H1 (cell line): ENCODE measurements at regions not wholly inside any gene's neighbourhood (a gene's known extent, or its start where the extent isn't known, plus 50 kb on each side); places are given as distances from the start of the nearest gene placed in this dataset.

ENCODE experiments used
- MAX ChIP-seq: IDR thresholded peaks from 2 replicates; pipeline ENCODE4 v1.6.1; 2012; ENCODE audit warnings: inconsistent platforms

DNA sequence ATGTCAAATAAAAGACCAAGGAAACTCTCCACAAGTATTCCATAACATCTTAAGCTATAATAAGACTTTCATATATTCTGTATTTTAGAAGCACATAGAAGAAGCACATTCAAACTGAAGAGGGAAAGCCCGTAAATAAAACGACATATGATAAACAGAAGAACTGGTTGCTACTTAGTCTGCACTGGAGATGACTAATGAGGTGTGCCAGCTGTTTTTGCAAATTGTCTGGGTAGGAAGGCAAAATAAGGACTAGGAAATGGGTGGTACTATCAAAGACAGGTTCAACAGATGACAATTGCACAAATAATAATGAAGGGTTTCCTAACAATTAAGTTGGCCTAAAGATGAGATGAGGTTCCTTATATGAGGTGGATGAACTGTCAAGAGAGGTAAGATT, 593.2 kb upstream of the CCDC179 start (continued):
- TF ChIP-seq MAX, result no peak
